ENCODE measurements at regions not wholly inside any gene's neighbourhood (a gene's known extent, or its start where the extent isn't known, plus 50 kb on each side); places are given as distances from the start of the nearest gene placed in this dataset.
A peak's percentile ranks its signal among the peaks of the same experiment; 100 is the strongest.

DNA sequence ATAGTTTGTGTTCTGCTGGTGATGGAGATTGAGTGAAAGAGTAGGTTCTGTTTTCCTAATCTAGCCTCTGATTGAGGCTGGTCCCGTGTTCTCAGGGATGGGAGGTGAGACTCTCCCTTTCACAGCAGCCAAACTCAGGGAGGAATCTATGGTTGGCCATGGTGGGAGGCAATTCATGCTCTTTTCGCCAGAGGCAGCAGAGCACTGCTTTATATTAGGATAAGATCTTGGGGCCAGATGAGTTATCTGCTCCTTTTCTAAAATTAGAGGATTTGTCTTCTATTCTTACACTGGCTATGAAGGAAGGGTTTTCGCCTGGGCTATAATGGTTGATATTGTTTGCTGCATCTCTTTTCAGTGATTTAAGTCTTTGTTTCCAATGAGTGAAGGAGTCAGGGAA lies 63.9 kb upstream of the NLGN4X start:
- DNase-seq (ENCODE audit: low read depth, low spot score) (no peak), FAIRE-seq (no peak), ATAC-seq (peak; percentile 84)
- RAD21 ChIA-PET (ENCODE audit: unreplicated experiment) = interaction anchor here (1.4 to 2.3 kb wide), 2 partner anchors 65 to 70 kb away, joined by 5 to 14 read pairs; partner anchors contain the start of gene NLGN4X
- Histone ChIP-seq H3K27me3 (replicated peaks in 1 of 2; ENCODE audit: control insufficient read depth in 2 of 2, insufficient read depth in 2 of 2, low read length in 1 of 2) (no peaks in the 10 kb centered on the region), H3K36me3 (ENCODE audit: control insufficient read depth in 2 of 2, insufficient read depth in 2 of 2, low read length in 1 of 2) (no peaks in the 10 kb centered on the region), H3K4me2 (ENCODE audit: control insufficient read depth, insufficient read depth) (no peak overlapping the region), H2AFZ (ENCODE audit: control insufficient read depth, low read depth, low read length) (no peak overlapping the region), H3K27ac (ENCODE audit: control insufficient read depth, insufficient read depth) (no peak overlapping the region), H3K4me3 (no peak overlapping the region), H4K20me1 (ENCODE audit: control insufficient read depth, insufficient read depth) (no peaks in the 10 kb centered on the region; the same call in 1 of the 2 replicates), H3K4me1 (ENCODE audit: control insufficient read depth, insufficient read depth, low read length) (no peaks in the 10 kb centered on the region), H3K9me3 (replicated peaks; ENCODE audit: control insufficient read depth, insufficient read depth, low read length) (no peaks in the 10 kb centered on the region), H3K9ac (ENCODE audit: control insufficient read depth, insufficient read depth, low read length) (no peak overlapping the region), H3K79me2 (ENCODE audit: control insufficient read depth, insufficient read depth, low read length) (no peaks in the 10 kb centered on the region)
- TF ChIP-seq SMAD1 (IDR thresholded peaks at IDR 0.05; ENCODE audit: low read depth, partially characterized antibody) (no peak), CHD4 (IDR thresholded peaks at IDR 0.05) (no peak), HDAC2 (IDR thresholded peaks at IDR 0.05) (no peak), CTCF (IDR thresholded peaks at IDR 0.05 in 2 of 3, conservative IDR thresholded peaks at IDR 0.05 in 1 of 3; ENCODE audit: control insufficient read depth in 2 of 3, extremely low read depth in 1 of 3, insufficient read depth in 1 of 3, low read depth in 3 of 3, low read length in 3 of 3) (peak in 2 of 3 experiments; percentile 21 to 32; a peak in 2 of 6 replicates), RAD21 (IDR thresholded peaks at IDR 0.05; ENCODE audit: insufficient read depth, low read depth, low read length) (peak; percentile 55)
- TF ChIP-seq, protein P1, sequence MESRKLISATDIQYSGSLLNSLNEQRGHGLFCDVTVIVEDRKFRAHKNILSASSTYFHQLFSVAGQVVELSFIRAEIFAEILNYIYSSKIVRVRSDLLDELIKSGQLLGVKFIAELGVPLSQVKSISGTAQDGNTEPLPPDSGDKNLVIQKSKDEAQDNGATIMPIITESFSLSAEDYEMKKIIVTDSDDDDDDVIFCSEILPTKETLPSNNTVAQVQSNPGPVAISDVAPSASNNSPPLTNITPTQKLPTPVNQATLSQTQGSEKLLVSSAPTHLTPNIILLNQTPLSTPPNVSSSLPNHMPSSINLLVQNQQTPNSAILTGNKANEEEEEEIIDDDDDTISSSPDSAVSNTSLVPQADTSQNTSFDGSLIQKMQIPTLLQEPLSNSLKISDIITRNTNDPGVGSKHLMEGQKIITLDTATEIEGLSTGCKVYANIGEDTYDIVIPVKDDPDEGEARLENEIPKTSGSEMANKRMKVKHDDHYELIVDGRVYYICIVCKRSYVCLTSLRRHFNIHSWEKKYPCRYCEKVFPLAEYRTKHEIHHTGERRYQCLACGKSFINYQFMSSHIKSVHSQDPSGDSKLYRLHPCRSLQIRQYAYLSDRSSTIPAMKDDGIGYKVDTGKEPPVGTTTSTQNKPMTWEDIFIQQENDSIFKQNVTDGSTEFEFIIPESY (IDR thresholded peaks at IDR 0.05) = no peak
- CTCF ChIA-PET = interaction anchor here (0.8 to 3.6 kb wide), 9 partner anchors 12 to 797 kb away, joined by 3 to 22 read pairs (median 4); no protein-coding TSS in a partner anchor
- in situ Hi-C loops (cut with MboI) = no loop called here
- 2% methylated on average over 3 of the region's 3 CpGs for WGBS (ENCODE audit: insufficient coverage, insufficient replicate concordance, low lambda C conversion rate, missing lambda C conversion rate)
- intact Hi-C loops (cut with micrococcal nuclease; ENCODE audit: unreplicated experiment) = no loop called here
- SMC1A ChIA-PET (ENCODE audit: uncharacterized antibody, unreplicated experiment) = interaction anchor here (1.1 to 1.9 kb wide), 6 partner anchors 8 to 799 kb away, joined by 3 to 11 read pairs (median 7); partner anchors contain the start of gene NLGN4X
- POLR2A ChIA-PET = no interaction called here
- no TSS peak for BruUV-seq (replicated peaks)

Measured in GM12878 (cell line).